22Rv1 (cell line): ENCODE measurements at regions not wholly inside any gene's neighbourhood (a gene's known extent, or its start where the extent isn't known, plus 50 kb on each side); places are given as distances from the start of the nearest gene placed in this dataset.

Experiments
- ZFX ChIP-seq: fragments of 450-650 bp; IDR thresholded peaks from 2 replicates; pipeline ENCODE4 v1.6.1; 2017; ENCODE audit warnings: antibody characterized with exemption, borderline replicate concordance
- TF ChIP-seq, protein P1 (sequence below): fragments of 450-650 bp; IDR thresholded peaks from 2 replicates; pipeline ENCODE4 v1.5.1; 2017; ENCODE audit warnings: mild to moderate bottlenecking

DNA sequence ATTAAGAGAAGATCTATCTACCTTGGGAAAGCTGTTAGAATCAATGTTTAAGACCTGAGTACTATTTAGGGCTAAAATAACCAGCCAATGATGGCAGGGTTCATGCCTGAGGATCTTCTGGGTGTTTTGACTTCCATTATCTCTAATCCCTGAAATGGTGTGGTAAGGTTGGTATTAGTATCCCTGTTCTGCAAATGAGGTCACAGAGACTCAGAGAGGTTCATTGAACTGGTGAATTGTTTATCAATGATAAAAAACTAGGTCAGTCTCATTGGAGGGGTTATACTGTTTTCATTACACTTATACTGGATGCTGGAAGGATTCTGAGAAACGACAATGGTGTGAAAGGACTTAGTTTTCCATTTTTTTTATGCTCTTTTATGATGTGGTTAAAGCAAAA is 264.8 kb downstream of the KLF5 start:
- TF ChIP-seq, protein P1, sequence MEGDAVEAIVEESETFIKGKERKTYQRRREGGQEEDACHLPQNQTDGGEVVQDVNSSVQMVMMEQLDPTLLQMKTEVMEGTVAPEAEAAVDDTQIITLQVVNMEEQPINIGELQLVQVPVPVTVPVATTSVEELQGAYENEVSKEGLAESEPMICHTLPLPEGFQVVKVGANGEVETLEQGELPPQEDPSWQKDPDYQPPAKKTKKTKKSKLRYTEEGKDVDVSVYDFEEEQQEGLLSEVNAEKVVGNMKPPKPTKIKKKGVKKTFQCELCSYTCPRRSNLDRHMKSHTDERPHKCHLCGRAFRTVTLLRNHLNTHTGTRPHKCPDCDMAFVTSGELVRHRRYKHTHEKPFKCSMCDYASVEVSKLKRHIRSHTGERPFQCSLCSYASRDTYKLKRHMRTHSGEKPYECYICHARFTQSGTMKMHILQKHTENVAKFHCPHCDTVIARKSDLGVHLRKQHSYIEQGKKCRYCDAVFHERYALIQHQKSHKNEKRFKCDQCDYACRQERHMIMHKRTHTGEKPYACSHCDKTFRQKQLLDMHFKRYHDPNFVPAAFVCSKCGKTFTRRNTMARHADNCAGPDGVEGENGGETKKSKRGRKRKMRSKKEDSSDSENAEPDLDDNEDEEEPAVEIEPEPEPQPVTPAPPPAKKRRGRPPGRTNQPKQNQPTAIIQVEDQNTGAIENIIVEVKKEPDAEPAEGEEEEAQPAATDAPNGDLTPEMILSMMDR, result no peak
- no peak for TF ChIP-seq ZFX
